Liver (tissue), 3 donors: ENCODE measurements at regions not wholly inside any gene's neighbourhood (a gene's known extent, or its start where the extent isn't known, plus 50 kb on each side); places are given as distances from the start of the nearest gene placed in this dataset.

Experiments used
- EGR1 ChIP-seq, 2 donors: IDR thresholded peaks; 2 replicates each; pipeline ENCODE4 v1.6.1; 2016 to 2018; ENCODE audit warnings: antibody characterized with exemption in 2 of 2, low read depth in 2 of 2
- FOXA1 ChIP-seq: IDR thresholded peaks from 2 replicates; pipeline ENCODE4 v1.6.1; 2016; ENCODE audit warnings: antibody characterized with exemption
- GABPA ChIP-seq, 2 donors: IDR thresholded peaks in 1 of 2; conservative IDR thresholded peaks in 1 of 2; 2 replicates each; pipeline ENCODE4 v1.6.1; 2016; ENCODE audit warnings: antibody characterized with exemption in 2 of 2, mild to moderate bottlenecking in 1 of 2, moderate library complexity in 1 of 2
- HNF4A ChIP-seq, 2 donors: conservative IDR thresholded peaks; 2 replicates each; pipeline ENCODE4 v1.6.1; 2016; ENCODE audit warnings: antibody characterized with exemption in 2 of 2, mild to moderate bottlenecking in 2 of 2
- JUND ChIP-seq, 2 donors: IDR thresholded peaks; 2 replicates each; pipeline ENCODE4 v1.6.1; 2016; ENCODE audit warnings: antibody characterized with exemption in 2 of 2
- RAD21 ChIP-seq, 2 donors: IDR thresholded peaks; 2 replicates each; pipeline ENCODE4 v1.6.1; 2016; ENCODE audit warnings: antibody characterized with exemption in 2 of 2, mild to moderate bottlenecking in 2 of 2
- YY1 ChIP-seq: IDR thresholded peaks from 2 replicates; pipeline ENCODE4 v1.6.1; 2016; ENCODE audit warnings: antibody characterized with exemption, mild to moderate bottlenecking
- TF ChIP-seq, protein P1 (sequence below): IDR thresholded peaks from 2 replicates; pipeline ENCODE4 v1.6.1; 2016; ENCODE audit warnings: antibody characterized with exemption
- TF ChIP-seq, protein P2 (sequence below): fragments of 150-350 bp; IDR thresholded peaks from 2 replicates; pipeline ENCODE4 v1.5.1; 2017; ENCODE audit warnings: improper control_type of control experiment, low read depth, low read length; ENCODE audit not compliant: missing input control
- TF ChIP-seq, protein P3 (sequence below): IDR thresholded peaks from 2 replicates; pipeline ENCODE4 v1.6.1; 2016; ENCODE audit warnings: antibody characterized with exemption, mild to moderate bottlenecking
- TF ChIP-seq, protein P4 (sequence below): IDR thresholded peaks from 2 replicates; pipeline ENCODE4 v1.6.1; 2016; ENCODE audit warnings: antibody characterized with exemption
- donor health status: healthy.
- donor health status: healthy.

DNA sequence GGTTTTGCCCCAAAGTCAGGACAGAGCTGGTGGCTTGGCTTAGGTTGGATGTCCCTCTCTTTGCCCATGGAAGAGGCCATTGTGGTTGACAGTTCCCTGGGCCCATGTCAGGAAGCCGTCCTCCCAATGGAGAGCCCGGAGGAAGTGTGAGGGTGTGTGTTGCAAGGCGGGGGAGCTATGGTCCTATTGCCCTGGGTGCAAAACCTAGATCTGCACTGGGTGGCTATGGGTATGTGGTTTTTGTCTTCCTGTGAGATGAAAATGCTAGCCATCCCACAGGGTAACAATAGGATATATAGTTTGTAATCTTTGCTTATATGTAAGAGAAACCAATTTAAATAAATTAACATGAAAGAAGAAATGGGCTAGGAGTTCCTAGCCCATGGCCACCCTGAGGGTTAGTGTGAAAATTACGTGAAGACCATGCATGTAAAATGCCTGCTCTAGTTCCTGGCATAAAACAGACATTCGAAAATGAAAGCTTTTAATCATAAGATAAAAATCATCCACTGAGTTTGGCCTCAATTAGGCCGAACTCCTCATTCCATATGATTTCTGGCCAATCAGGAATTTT is 189.2 kb downstream of the PLPP4 start:
- TF ChIP-seq, protein P1, sequence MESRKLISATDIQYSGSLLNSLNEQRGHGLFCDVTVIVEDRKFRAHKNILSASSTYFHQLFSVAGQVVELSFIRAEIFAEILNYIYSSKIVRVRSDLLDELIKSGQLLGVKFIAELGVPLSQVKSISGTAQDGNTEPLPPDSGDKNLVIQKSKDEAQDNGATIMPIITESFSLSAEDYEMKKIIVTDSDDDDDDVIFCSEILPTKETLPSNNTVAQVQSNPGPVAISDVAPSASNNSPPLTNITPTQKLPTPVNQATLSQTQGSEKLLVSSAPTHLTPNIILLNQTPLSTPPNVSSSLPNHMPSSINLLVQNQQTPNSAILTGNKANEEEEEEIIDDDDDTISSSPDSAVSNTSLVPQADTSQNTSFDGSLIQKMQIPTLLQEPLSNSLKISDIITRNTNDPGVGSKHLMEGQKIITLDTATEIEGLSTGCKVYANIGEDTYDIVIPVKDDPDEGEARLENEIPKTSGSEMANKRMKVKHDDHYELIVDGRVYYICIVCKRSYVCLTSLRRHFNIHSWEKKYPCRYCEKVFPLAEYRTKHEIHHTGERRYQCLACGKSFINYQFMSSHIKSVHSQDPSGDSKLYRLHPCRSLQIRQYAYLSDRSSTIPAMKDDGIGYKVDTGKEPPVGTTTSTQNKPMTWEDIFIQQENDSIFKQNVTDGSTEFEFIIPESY = no peak
- TF ChIP-seq, protein P2, sequence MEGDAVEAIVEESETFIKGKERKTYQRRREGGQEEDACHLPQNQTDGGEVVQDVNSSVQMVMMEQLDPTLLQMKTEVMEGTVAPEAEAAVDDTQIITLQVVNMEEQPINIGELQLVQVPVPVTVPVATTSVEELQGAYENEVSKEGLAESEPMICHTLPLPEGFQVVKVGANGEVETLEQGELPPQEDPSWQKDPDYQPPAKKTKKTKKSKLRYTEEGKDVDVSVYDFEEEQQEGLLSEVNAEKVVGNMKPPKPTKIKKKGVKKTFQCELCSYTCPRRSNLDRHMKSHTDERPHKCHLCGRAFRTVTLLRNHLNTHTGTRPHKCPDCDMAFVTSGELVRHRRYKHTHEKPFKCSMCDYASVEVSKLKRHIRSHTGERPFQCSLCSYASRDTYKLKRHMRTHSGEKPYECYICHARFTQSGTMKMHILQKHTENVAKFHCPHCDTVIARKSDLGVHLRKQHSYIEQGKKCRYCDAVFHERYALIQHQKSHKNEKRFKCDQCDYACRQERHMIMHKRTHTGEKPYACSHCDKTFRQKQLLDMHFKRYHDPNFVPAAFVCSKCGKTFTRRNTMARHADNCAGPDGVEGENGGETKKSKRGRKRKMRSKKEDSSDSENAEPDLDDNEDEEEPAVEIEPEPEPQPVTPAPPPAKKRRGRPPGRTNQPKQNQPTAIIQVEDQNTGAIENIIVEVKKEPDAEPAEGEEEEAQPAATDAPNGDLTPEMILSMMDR = no peak
- no peak for TF ChIP-seq JUND (IDR thresholded peaks at IDR 0.05)
- no peak for TF ChIP-seq HNF4A (conservative IDR thresholded peaks at IDR 0.05)
- TF ChIP-seq GABPA (IDR thresholded peaks at IDR 0.05 in 1 of 2, conservative IDR thresholded peaks at IDR 0.05 in 1 of 2) = no peak
- TF ChIP-seq EGR1 (IDR thresholded peaks at IDR 0.05; ENCODE audit: low read depth in 2 of 2) = no peak
- TF ChIP-seq, protein P3, sequence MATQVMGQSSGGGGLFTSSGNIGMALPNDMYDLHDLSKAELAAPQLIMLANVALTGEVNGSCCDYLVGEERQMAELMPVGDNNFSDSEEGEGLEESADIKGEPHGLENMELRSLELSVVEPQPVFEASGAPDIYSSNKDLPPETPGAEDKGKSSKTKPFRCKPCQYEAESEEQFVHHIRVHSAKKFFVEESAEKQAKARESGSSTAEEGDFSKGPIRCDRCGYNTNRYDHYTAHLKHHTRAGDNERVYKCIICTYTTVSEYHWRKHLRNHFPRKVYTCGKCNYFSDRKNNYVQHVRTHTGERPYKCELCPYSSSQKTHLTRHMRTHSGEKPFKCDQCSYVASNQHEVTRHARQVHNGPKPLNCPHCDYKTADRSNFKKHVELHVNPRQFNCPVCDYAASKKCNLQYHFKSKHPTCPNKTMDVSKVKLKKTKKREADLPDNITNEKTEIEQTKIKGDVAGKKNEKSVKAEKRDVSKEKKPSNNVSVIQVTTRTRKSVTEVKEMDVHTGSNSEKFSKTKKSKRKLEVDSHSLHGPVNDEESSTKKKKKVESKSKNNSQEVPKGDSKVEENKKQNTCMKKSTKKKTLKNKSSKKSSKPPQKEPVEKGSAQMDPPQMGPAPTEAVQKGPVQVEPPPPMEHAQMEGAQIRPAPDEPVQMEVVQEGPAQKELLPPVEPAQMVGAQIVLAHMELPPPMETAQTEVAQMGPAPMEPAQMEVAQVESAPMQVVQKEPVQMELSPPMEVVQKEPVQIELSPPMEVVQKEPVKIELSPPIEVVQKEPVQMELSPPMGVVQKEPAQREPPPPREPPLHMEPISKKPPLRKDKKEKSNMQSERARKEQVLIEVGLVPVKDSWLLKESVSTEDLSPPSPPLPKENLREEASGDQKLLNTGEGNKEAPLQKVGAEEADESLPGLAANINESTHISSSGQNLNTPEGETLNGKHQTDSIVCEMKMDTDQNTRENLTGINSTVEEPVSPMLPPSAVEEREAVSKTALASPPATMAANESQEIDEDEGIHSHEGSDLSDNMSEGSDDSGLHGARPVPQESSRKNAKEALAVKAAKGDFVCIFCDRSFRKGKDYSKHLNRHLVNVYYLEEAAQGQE = no peak
- TF ChIP-seq, protein P4, sequence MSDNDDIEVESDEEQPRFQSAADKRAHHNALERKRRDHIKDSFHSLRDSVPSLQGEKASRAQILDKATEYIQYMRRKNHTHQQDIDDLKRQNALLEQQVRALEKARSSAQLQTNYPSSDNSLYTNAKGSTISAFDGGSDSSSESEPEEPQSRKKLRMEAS = no peak
- no peak for TF ChIP-seq YY1
- no peak for TF ChIP-seq FOXA1
- TF ChIP-seq RAD21 (IDR thresholded peaks at IDR 0.05) = no peak
